ENCODE measurements at regions not wholly inside any gene's neighbourhood (a gene's known extent, or its start where the extent isn't known, plus 50 kb on each side); places are given as distances from the start of the nearest gene placed in this dataset.

- Histone ChIP-seq H3K9me2 (ENCODE audit: insufficient read depth) (no peaks in the 10 kb centered on the region), H3K4me3 (replicated peaks in 1 of 2; ENCODE audit: low read depth in 1 of 2, low read length in 2 of 2) (no peak overlapping the region), H2AFZ (ENCODE audit: low read depth, low read length, poor library complexity, severe bottlenecking) (no peak overlapping the region), H3K27ac (ENCODE audit: low read depth, low read length) (no peak overlapping the region), H3K9me3 (ENCODE audit: control insufficient read depth in 1 of 2, insufficient read depth in 1 of 2, low read depth in 1 of 2, low read length in 2 of 2) (no peaks in the 10 kb centered on the region), H3K9ac (ENCODE audit: low read length) (no peak overlapping the region), H4K20me1 (ENCODE audit: insufficient read depth) (no peaks in the 10 kb centered on the region), H3K27me3 (ENCODE audit: insufficient read depth, low read length) (no peaks in the 10 kb centered on the region), H3K36me3 (ENCODE audit: control insufficient read depth in 1 of 2, insufficient read depth in 2 of 2, low read length in 2 of 2) (no peaks in the 10 kb centered on the region), H3K4me1 (ENCODE audit: control insufficient read depth in 1 of 2, insufficient read depth in 2 of 2, low read length in 2 of 2) (no peaks in the 10 kb centered on the region), H3K79me2 (ENCODE audit: insufficient read depth, low read length) (no peaks in the 10 kb centered on the region), H3K4me2 (ENCODE audit: low read length) (no peak overlapping the region)
- DNase-seq (ENCODE audit: low read depth, low spot score) (no peak), ATAC-seq (no peak)
- intact Hi-C loops (cut with micrococcal nuclease), result loop anchor here (1.0 to 5.0 kb wide), 2 partner anchors 243 to 308 kb away; no protein-coding TSS in a partner anchor
- RAD21 ChIA-PET (ENCODE audit: low non-redundant PET in 1 of 2, low total read pairs in 2 of 2, uncharacterized antibody in 2 of 2, unreplicated experiment in 2 of 2), result interaction anchor here in 1 of 2 experiments (0.9 kb wide), 1 partner anchor 243 kb away, joined by 3 read pairs; no protein-coding TSS in a partner anchor
- POLR2A ChIA-PET, result no interaction called here
- CTCF ChIA-PET, result interaction anchor here (1.0 kb wide), 1 partner anchor 243 kb away, joined by 7 read pairs; no protein-coding TSS in a partner anchor
- no TSS peak for BruUV-seq (replicated peaks)
- TF ChIP-seq RAD21 (IDR thresholded peaks at IDR 0.05; ENCODE audit: low read depth) (peak; percentile 65), ATF3 (IDR thresholded peaks at IDR 0.05) (no peak)
- TF ChIP-seq, protein P1, sequence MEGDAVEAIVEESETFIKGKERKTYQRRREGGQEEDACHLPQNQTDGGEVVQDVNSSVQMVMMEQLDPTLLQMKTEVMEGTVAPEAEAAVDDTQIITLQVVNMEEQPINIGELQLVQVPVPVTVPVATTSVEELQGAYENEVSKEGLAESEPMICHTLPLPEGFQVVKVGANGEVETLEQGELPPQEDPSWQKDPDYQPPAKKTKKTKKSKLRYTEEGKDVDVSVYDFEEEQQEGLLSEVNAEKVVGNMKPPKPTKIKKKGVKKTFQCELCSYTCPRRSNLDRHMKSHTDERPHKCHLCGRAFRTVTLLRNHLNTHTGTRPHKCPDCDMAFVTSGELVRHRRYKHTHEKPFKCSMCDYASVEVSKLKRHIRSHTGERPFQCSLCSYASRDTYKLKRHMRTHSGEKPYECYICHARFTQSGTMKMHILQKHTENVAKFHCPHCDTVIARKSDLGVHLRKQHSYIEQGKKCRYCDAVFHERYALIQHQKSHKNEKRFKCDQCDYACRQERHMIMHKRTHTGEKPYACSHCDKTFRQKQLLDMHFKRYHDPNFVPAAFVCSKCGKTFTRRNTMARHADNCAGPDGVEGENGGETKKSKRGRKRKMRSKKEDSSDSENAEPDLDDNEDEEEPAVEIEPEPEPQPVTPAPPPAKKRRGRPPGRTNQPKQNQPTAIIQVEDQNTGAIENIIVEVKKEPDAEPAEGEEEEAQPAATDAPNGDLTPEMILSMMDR (IDR thresholded peaks at IDR 0.05 in 2 of 3, conservative IDR thresholded peaks at IDR 0.05 in 1 of 3; ENCODE audit: borderline replicate concordance in 1 of 3, insufficient read depth in 1 of 3, low read depth in 2 of 3, low read length in 2 of 3), result peak in 2 of 3 experiments; percentile 14 to 29; a peak in 1 of 6 replicates
Observed at GRCh38 chr3:146334151-146334550, 83.2 kb upstream of the PLSCR4 start.

GRCh38 chr3:146331967-146332366 is 81.1 kb upstream of the PLSCR4 start:
- Histone ChIP-seq H3K9ac (ENCODE audit: low read length) (no peak overlapping the region), H3K4me2 (ENCODE audit: low read length) (no peak overlapping the region), H2AFZ (ENCODE audit: low read depth, low read length, poor library complexity, severe bottlenecking) (no peak overlapping the region), H3K79me2 (ENCODE audit: insufficient read depth, low read length) (no peaks in the 10 kb centered on the region), H4K20me1 (ENCODE audit: insufficient read depth) (no peaks in the 10 kb centered on the region), H3K4me3 (replicated peaks in 1 of 2; ENCODE audit: low read depth in 1 of 2, low read length in 2 of 2) (no peak overlapping the region), H3K9me2 (ENCODE audit: insufficient read depth) (no peaks in the 10 kb centered on the region), H3K27me3 (ENCODE audit: insufficient read depth, low read length) (no peaks in the 10 kb centered on the region), H3K4me1 (ENCODE audit: control insufficient read depth in 1 of 2, insufficient read depth in 2 of 2, low read length in 2 of 2) (no peaks in the 10 kb centered on the region), H3K9me3 (ENCODE audit: control insufficient read depth in 1 of 2, insufficient read depth in 1 of 2, low read depth in 1 of 2, low read length in 2 of 2) (no peaks in the 10 kb centered on the region), H3K36me3 (ENCODE audit: control insufficient read depth in 1 of 2, insufficient read depth in 2 of 2, low read length in 2 of 2) (no peaks in the 10 kb centered on the region), H3K27ac (ENCODE audit: low read depth, low read length) (no peak overlapping the region)
- CTCF ChIA-PET, result no interaction called here
- intact Hi-C loops (cut with micrococcal nuclease), result loop anchor here (5.0 kb wide), 1 partner anchor 310 kb away; no protein-coding TSS in a partner anchor
- BruUV-seq (replicated peaks), result no TSS peak
- POLR2A ChIA-PET, result no interaction called here
- RAD21 ChIA-PET (ENCODE audit: low non-redundant PET in 1 of 2, low total read pairs in 2 of 2, uncharacterized antibody in 2 of 2, unreplicated experiment in 2 of 2), result no interaction called here
- ATAC-seq (no peak), DNase-seq (ENCODE audit: low read depth, low spot score) (no peak)
- TF ChIP-seq ATF3 (IDR thresholded peaks at IDR 0.05) (no peak), YY1 (IDR thresholded peaks at IDR 0.05; ENCODE audit: extremely low read depth, insufficient replicate concordance, low read depth, low read length) (no peak), FOSL1 (IDR thresholded peaks at IDR 0.05; ENCODE audit: low read depth) (no peak), EZH2 (IDR thresholded peaks at IDR 0.05) (no peak), POLR2AphosphoS5 (IDR thresholded peaks at IDR 0.05; ENCODE audit: low read depth, low read length) (no peak), RAD21 (IDR thresholded peaks at IDR 0.05; ENCODE audit: low read depth) (no peak), ZNF274 (IDR thresholded peaks at IDR 0.05; ENCODE audit: low read depth, low read length) (no peak), SP1 (IDR thresholded peaks at IDR 0.05; ENCODE audit: low read depth) (no peak), EGR1 (IDR thresholded peaks at IDR 0.05; ENCODE audit: low read depth) (no peak), CBX3 (IDR thresholded peaks at IDR 0.05; ENCODE audit: low read depth) (no peak)
- TF ChIP-seq, protein P1 (IDR thresholded peaks at IDR 0.05 in 2 of 3, conservative IDR thresholded peaks at IDR 0.05 in 1 of 3; ENCODE audit: borderline replicate concordance in 1 of 3, insufficient read depth in 1 of 3, low read depth in 2 of 3, low read length in 2 of 3), result no peak

Measured in HCT116 (cell line).